ENCODE measurements at regions not wholly inside any gene's neighbourhood (a gene's known extent, or its start where the extent isn't known, plus 50 kb on each side); places are given as distances from the start of the nearest gene placed in this dataset.

GRCh38 chr11:115630214-115630613, 126.0 kb upstream of the CADM1 start:
- no peaks in the 10 kb centered on the region for H4K20me1 ChIP-seq (ENCODE audit: insufficient read depth, low read length)
- CTCF ChIA-PET (ENCODE audit: low intra/inter-chr PET ratio, low total read pairs) = no interaction called here
- DNase-seq (ENCODE audit: low spot score) = no peak
- TF ChIP-seq BATF2 (CRISPR knock-in tag; IDR thresholded peaks at IDR 0.05) (no peak), TBP (CRISPR knock-in tag; IDR thresholded peaks at IDR 0.05) (no peak), ZBTB34 (CRISPR knock-in tag; IDR thresholded peaks at IDR 0.05) (no peak), RNF219 (CRISPR knock-in tag; IDR thresholded peaks at IDR 0.05) (no peak), ADNP (CRISPR knock-in tag; IDR thresholded peaks at IDR 0.05) (no peak), ZNF225 (CRISPR knock-in tag; IDR thresholded peaks at IDR 0.05) (no peak)
- peaks cover 16% of the 10 kb centered on the region for H3K4me1 ChIP-seq (ENCODE audit: insufficient read depth, low read length)
- H3K4me3 ChIP-seq (replicated peaks in 1 of 3; ENCODE audit: insufficient read depth in 1 of 3, low read depth in 2 of 3, low read length in 3 of 3) = no peak overlapping the region
- no peak overlapping the region for H3K9ac ChIP-seq (ENCODE audit: insufficient read depth, low read depth, low read length)
- no peak overlapping the region for H3K4me2 ChIP-seq (ENCODE audit: low read depth, low read length)
- H3K79me2 ChIP-seq (ENCODE audit: insufficient read depth, low read length) = no peaks in the 10 kb centered on the region
- no TSS peak for BruUV-seq (replicated peaks)
- peaks cover 0 to 9% of the 10 kb centered on the region in 2 experiments; a peak in 2 of 5 replicates for H3K27me3 ChIP-seq (ENCODE audit: control insufficient read depth in 1 of 2, insufficient read depth in 2 of 2, low read length in 2 of 2)
- WGBS (ENCODE audit: low lambda C conversion rate) = 67% methylated on average over 8 of the region's 8 CpGs
- no peaks in the 10 kb centered on the region for H3K9me3 ChIP-seq (ENCODE audit: low read length)
- H2AFZ ChIP-seq (ENCODE audit: low read length) = no peak overlapping the region
- POLR2A ChIA-PET = no interaction called here
- in situ Hi-C loops (cut with HindIII; ENCODE audit: extremely low pct_ligation_motif_present, low pct_unique_long_range_greater_than_20kb) = no loop called here
- no peaks in the 10 kb centered on the region for H3K36me3 ChIP-seq (replicated peaks in 1 of 2; ENCODE audit: control insufficient read depth in 1 of 2, insufficient read depth in 2 of 2, low read length in 2 of 2)
- no peak for FAIRE-seq
- no peak overlapping the region for H3K27ac ChIP-seq (ENCODE audit: extremely low read length, insufficient read depth, low read length)
- no peak for ATAC-seq
- intact Hi-C loops (cut with micrococcal nuclease; ENCODE audit: unreplicated experiment) = no loop called here

Data from HepG2 (cell line).